Neural progenitor cell (in vitro differentiated cells): ENCODE measurements at regions not wholly inside any gene's neighbourhood (a gene's known extent, or its start where the extent isn't known, plus 50 kb on each side); places are given as distances from the start of the nearest gene placed in this dataset.

Source experiments
- CTCF ChIP-seq: fragments of 200-600 bp; sonication (generic); IDR thresholded peaks from 2 replicates; pipeline ENCODE4 v1.5.1; 2017; ENCODE audit warnings: antibody characterized with exemption, mild to moderate bottlenecking
- EZH2 ChIP-seq: fragments of 200-600 bp; sonication (generic); IDR thresholded peaks from 2 replicates; pipeline ENCODE4 v1.6.1; 2017; ENCODE audit warnings: antibody characterized with exemption, mild to moderate bottlenecking, moderate library complexity
- EZH2phosphoT487 ChIP-seq: fragments of 200-600 bp; sonication (generic); IDR thresholded peaks from 2 replicates; pipeline ENCODE4 v1.6.1; 2017; ENCODE audit warnings: antibody characterized with exemption

GRCh38 chr16:63625126-63625525, 1496.7 kb downstream of the CDH11 start:
- TF ChIP-seq CTCF: no peak
- TF ChIP-seq EZH2phosphoT487: no peak
- TF ChIP-seq EZH2: no peak
